HG03342 (cell line): ENCODE measurements at regions not wholly inside any gene's neighbourhood (a gene's known extent, or its start where the extent isn't known, plus 50 kb on each side); places are given as distances from the start of the nearest gene placed in this dataset.
"Not testable (repeated sequence)": the region's sequence is repeated elsewhere in the genome, so short reads cannot be mapped to it uniquely, and the experiment has no call there.

Source experiments
- ATAC-seq: cut with Tn5 transposase; IDR thresholded peaks from one replicate; pipeline ENCODE4 v1.9.1; 2021; ENCODE audit warnings: mild to moderate bottlenecking, moderate library complexity; ENCODE audit not compliant: unreplicated experiment

- no peak for ATAC-seq
Observed at GRCh38 chr3:150303768-150304167, 104.3 kb upstream of the TSC22D2 start.

GRCh38 chr3:150302246-150302645 is 105.9 kb upstream of the TSC22D2 start:
- no peak for ATAC-seq

DNA sequence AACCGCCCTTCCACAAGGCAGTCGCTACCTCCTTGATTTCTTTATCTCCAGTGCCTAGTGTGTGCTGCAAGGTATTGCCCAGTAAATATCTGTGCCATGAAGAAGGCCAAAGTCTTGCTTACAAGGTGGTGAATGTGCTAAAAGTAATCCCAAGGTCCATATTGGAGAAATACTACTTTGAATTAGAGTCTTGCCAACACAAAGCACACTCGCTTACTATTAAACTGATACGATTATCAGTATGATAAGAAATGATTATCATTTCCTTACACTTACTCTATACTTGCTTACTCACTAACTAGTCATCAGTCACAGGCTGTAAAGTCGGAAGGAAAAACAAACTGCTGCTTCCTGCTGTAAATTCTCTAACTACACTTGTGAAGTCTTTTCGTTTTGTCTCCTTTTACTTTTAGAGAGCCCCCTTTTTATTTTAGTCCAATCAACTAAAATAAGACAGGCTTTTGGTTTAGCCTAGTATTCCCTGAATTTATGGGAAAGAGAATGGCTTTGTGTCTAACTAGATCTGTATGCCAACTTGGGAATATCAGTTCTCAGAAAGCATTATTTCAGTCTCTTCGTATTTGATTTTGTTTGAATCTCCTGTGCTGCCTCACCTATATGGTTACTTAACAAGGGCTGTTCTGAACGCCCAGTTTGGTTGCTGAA is 107.1 kb upstream of the TSC22D2 start:
- no peak for ATAC-seq

- no peak for ATAC-seq
Observed at GRCh38 chr3:150300388-150300787, 107.7 kb upstream of the TSC22D2 start.

GRCh38 chr3:150299201-150299600 is 108.9 kb upstream of the TSC22D2 start:
- no peak for ATAC-seq

DNA sequence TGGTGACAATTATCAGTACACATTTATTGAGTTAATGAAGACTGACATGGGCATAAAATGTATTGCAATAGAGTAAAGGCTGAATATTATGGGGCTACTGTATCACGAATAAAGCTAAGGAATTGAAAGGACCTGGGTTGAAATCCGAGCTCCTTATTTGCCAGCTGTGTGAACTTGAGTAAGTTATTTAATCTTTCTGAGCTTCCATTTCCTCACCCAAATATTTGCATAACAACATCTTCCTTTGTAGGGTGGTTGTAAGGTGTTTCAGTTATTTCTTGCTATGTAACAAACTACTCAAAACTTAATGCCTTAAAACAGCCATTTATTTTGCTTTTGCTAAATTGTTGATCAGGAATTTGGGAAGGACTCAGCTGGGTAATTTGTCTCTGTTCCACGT is 111.1 kb upstream of the TSC22D2 start:
- no peak for ATAC-seq

DNA sequence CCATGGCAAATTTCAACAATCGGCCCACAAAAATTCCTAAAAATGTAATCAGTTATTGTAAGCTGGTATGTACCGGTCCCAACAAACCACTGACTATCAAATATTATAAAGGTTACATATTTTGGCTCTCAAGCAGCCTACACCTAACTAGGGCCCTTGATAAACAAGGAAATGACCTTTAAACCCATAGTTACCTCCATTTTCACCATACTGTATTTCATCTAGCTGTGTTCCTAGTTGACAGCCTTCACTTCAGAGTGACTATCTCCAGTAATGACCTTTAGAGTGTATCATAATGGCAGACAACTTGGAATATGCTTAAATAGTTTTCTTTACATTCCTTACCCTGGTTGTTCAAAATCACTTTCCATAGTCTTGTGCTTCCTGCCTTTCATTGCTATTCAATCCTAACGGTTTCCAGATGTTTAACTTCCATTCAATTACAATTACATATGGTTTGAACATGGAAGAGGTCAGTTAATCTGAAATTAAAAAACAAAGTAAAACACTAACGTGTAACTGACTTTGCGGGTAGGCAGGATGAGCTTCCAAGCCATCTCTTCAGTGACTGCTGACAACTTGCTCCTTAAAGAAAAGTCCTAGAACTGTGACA is 111.9 kb upstream of the TSC22D2 start:
- ATAC-seq = no peak

DNA sequence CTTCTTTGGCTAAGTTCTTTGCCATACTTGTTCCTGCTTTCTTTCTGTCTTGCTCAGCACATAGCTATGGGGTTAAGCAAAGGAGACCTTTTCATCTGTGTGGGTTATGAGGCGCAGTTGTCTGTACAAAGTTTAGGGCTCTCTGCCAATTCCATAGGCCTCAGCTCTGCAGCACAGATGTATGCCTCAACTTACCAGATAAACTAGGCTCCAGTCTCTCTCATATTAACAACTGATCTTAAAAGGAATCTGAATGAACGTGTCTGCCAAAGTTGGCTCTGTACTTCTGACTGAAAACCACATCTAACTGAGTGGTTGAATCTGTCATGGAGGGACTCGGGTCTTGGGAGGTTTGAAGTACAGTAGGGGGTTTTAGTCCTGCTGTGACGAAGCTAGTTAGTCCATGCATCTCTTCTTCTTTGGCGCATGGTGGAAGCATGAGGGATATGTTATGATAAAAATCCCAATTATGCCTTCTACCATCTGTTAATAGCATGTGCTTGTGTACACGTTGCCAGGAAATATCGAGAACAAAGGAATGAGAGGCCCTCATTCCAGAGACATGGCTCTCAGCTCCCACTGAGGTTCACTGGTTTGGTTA is 114.6 kb upstream of the TSC22D2 start:
- no peak for ATAC-seq

DNA sequence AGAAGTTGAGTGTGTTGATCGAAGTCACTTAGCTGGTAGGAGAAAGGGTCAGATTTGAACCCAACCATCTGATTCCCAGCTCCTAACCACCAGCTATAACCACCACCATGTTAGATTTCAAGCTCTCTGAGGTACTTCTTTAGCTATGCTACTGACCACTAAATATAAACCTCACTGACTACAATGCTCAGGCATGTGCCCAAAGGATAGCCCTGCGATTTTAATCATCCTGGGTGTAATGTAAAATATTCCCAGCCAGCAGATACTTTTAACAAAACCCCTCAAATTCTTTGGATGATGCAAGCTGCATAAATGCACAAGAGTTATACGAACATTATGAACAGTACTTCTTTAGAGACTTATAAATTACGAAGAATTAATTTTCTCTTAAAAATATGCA is 115.2 kb upstream of the TSC22D2 start:
- ATAC-seq = no peak

DNA sequence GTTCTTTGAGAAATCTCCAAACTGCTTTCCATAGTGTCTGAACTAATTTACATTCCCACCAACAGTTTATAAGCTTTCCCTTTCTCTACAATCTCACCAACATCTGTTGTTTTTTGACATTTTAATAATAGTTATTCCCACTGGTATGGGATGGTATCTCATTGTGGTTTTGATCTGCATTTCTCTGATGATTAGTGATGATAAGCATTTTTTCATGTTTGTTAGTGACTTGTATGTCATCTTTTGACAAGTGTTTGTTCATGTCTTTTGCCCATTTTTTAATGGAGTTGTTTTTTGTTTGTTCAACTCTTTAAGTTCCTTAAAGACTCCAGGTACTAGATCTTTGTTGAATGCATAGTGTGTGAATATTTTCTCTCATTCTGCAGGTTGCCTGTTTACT is 116.6 kb upstream of the TSC22D2 start:
- no peak for ATAC-seq

DNA sequence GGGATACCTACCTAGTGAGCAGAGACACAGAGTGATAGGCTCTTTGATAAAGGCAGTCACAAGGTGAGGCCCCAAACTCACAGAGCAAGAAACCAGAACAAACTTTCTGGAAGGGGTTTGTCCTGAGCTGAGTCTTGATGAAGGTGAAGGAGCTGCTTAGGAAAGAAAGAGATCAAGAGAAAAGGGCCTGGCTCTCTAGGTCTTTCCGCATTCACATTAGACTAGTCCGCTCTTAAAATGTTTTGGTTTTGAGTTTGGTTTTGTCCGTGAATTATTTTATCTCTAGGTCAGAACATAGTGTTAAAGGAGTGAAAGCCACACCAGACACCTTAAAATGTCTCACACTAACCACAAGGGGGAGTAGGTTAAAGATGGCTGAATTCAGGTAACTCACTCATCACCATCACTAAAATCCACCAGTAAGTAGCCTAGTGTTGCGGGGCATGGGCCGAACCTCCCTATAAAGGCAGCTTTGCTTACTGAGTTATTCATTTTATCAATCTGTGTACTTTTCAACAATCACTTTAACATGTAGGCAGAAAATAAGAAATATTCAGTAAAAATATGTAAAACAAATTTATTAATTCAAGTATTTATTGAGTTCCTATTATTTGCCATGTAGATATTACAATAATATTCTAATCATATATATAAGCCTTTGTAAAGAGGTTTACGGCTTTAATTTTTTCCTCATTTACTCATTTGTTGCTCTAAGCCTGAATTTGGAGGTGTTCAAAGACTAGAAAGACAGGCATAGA is 121.5 kb upstream of the TSC22D2 start:
- peak; percentile 69 for ATAC-seq

- ATAC-seq = no peak
Observed at GRCh38 chr3:150285601-150286000, 122.5 kb upstream of the TSC22D2 start.

DNA sequence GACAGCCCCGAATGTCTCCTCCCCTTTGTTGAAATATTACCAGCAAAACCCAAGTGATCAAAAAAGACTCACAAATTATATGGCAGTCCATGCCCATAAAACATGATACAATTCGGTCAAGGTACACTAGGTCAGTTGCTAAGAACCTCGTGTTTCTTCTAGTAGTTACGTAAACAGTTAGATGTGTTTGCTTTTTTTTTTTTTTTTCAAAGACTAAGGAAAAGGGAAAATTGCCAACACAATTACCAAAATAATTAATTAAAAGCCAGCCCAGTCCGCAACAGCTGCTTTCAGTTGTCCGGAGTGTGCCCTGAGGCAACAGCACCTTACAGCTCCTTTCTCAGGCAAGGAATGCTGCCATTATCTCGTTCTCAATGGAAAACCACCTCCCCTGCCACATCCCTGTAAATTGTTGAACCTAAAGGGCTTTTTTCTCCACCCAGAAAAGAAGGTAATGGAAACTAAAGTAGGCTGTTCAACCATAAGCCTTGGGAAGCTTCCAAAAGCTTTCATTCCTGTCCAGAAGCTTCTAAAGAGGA is 129.2 kb upstream of the TSC22D2 start:
- no peak for ATAC-seq

- no peak for ATAC-seq
Observed at GRCh38 chr3:150278195-150278594, 129.9 kb upstream of the TSC22D2 start.

DNA sequence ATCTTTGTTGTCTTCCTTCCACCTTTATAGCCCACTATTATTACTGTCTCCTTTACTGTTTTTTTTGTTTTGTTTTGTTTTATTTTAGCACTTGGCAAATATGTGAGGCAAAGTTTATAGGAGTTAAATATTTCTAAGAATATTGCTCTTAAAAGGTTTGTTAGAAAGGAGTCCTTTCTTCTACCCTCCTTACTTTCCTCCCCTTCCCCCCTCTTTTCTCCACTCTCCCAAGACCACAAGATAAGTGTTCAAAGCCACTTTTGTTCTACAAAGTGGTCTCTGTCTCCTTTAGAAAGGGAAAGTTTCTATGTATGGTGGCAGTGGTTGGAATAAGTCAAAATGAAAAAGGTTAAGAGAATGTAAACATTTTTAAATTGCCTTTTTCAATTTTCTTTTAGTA is 130.7 kb upstream of the TSC22D2 start:
- ATAC-seq = no peak

DNA sequence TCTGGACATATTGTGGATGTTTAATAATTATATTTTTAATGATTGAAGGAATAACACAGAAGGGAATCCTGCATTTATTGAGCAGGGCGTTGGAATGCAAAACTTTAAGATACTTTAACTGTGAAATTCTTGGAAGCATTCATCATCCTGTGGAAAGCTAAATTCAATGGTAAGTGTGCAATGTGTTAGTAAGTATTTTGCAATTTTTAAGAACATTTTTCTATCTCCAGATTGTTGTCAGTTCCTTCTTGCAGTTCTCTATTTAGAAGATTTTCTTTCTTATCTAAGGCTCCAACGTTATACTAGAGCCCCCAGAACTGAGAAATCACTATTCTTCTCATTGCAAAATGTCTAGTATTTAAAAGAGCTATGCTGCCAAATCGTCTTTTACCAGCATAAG is 132.2 kb upstream of the TSC22D2 start:
- ATAC-seq = no peak

GRCh38 chr3:150274372-150274771 is 133.7 kb upstream of the TSC22D2 start:
- ATAC-seq = no peak

GRCh38 chr3:150273396-150273795 is 134.7 kb upstream of the TSC22D2 start:
- no peak for ATAC-seq

DNA sequence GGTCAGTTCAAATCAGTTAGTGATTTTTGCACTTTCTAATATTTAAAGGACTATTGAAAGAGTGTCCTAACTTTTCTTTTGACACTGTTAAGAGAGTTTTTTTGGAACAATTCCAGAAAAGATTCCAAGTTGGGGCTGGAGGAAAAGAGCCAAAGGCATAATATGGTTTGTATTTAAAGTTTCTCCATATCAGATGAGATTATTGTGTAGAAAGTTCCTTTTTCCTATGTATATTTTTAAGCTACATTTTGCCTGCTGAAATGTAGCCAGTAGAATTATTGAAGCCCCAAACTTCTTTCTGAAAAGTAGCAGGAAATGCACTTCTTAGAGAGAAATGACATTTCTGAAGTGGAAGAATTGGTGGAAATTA is 136.5 kb upstream of the TSC22D2 start:
- ATAC-seq = no peak

DNA sequence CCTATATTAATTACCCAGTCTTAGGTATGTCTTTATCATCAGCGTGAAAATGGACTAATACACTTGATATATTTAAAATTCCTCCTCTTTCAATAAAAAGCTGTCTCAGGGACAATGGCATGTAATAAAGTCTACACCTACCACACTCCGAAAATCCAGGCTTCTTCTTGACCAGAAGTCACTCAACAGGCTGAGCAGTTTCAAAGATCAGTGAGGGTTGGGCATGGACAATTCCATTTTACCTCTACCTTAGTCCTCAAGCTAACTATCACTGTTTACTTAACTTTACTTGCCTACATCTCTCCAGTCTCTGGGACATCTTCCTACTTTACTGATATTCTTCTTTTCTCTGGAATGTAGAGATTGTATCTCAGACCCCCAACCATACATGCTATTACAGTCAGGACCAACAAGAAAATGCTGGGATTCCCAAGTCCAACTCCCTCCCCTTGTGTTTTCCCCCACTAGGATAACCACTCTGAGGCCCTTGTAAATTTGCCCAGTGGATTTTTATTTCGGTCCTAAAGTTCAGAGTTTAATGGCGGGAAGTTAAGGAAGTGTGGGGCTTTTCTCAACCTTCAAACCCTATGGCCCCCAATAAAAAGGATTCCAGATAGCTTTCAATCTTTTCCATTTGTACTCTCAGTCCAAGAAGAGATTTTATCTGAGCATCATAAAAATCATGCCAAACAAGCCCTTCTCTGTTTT is 137.1 kb upstream of the TSC22D2 start:
- no peak for ATAC-seq

GRCh38 chr3:150270444-150270843 is 137.7 kb upstream of the TSC22D2 start:
- not testable (repeated sequence) for ATAC-seq
